ENCODE measurements at regions not wholly inside any gene's neighbourhood (a gene's known extent, or its start where the extent isn't known, plus 50 kb on each side); places are given as distances from the start of the nearest gene placed in this dataset.

- TF ChIP-seq, protein P1, sequence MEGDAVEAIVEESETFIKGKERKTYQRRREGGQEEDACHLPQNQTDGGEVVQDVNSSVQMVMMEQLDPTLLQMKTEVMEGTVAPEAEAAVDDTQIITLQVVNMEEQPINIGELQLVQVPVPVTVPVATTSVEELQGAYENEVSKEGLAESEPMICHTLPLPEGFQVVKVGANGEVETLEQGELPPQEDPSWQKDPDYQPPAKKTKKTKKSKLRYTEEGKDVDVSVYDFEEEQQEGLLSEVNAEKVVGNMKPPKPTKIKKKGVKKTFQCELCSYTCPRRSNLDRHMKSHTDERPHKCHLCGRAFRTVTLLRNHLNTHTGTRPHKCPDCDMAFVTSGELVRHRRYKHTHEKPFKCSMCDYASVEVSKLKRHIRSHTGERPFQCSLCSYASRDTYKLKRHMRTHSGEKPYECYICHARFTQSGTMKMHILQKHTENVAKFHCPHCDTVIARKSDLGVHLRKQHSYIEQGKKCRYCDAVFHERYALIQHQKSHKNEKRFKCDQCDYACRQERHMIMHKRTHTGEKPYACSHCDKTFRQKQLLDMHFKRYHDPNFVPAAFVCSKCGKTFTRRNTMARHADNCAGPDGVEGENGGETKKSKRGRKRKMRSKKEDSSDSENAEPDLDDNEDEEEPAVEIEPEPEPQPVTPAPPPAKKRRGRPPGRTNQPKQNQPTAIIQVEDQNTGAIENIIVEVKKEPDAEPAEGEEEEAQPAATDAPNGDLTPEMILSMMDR (IDR thresholded peaks at IDR 0.05): no peak
- no peak for TF ChIP-seq POLR2A (IDR thresholded peaks at IDR 0.05)
Measured at GRCh38 chr3:69646287-69647067, 92.8 kb upstream of the MITF start.

Measured in testis (tissue), 2 donors.